ENCODE measurements at regions not wholly inside any gene's neighbourhood (a gene's known extent, or its start where the extent isn't known, plus 50 kb on each side); places are given as distances from the start of the nearest gene placed in this dataset.
"Not testable (repeated sequence)": the region's sequence is repeated elsewhere in the genome, so short reads cannot be mapped to it uniquely, and the experiment has no call there.

DNA sequence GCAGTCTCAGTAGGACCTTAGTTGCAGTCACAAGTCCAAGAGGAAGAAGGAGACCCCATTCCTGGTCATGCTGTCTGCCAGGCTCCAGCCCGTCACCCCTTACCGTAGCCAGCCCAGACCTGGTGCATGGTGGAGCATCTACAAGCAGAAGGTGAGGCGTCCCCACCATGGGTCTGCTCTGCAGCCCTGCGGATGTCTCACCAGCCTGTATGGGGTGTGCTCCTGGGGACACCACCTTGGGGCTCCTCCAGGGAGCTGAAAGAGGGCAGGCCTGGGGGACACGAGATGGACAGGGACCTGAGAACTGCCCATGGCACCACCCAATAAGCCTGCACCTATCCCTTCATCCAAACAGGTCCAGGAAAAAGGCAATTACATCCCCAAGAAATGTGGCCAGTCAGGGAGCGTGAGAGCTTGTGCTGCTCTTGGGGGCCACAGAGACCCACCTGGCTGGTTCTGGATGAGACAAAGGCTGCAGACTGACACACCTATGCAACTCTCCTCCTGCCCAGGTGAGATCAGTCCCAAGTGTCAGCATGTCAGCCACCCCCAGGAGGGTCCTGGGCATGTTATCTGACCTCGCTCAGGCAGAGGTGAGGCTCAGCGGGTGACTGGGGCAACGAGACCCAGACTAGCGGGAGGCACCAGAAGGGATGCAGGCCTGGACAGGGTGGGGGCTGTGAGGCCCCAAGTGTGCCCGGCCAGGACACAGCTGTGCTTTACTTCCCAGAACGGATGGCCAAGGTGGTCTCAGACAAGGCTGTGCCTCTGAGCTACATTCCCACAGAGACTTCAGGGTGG, 84.5 kb upstream of the RET start:
- no peak for DNase-seq (ENCODE audit: low read depth)
- TF ChIP-seq, protein P1, sequence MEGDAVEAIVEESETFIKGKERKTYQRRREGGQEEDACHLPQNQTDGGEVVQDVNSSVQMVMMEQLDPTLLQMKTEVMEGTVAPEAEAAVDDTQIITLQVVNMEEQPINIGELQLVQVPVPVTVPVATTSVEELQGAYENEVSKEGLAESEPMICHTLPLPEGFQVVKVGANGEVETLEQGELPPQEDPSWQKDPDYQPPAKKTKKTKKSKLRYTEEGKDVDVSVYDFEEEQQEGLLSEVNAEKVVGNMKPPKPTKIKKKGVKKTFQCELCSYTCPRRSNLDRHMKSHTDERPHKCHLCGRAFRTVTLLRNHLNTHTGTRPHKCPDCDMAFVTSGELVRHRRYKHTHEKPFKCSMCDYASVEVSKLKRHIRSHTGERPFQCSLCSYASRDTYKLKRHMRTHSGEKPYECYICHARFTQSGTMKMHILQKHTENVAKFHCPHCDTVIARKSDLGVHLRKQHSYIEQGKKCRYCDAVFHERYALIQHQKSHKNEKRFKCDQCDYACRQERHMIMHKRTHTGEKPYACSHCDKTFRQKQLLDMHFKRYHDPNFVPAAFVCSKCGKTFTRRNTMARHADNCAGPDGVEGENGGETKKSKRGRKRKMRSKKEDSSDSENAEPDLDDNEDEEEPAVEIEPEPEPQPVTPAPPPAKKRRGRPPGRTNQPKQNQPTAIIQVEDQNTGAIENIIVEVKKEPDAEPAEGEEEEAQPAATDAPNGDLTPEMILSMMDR (IDR thresholded peaks at IDR 0.05; ENCODE audit: insufficient read depth, low read length), result no peak
- H3K4me3 ChIP-seq (ENCODE audit: low read depth, low read length), result no peak overlapping the region

DNA sequence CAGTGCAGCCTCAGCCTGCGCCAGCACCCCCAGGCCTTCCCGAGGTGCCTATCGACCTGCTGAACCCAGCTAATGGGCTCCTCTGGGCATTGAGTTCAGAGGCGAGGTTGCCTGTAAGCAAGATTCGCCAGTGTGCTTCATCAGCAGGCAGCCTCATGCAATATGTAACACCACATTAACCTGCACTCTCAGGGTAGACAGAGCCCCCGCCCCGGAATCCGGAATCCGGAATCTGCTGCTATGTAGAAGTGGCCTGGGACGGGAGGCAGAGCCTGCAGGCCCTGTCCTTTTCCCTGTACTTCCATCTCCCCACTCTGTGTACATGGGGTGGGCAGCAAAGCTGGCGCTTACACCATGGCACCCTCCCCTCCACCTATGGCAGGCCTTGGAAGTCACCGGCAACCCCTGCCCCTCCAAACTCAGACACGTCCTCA, 83.9 kb upstream of the RET start:
- TF ChIP-seq, protein P1 (IDR thresholded peaks at IDR 0.05; ENCODE audit: insufficient read depth, low read length), result no peak
- DNase-seq (ENCODE audit: low read depth), result no peak
- H3K4me3 ChIP-seq (ENCODE audit: low read depth, low read length), result no peak overlapping the region

DNA sequence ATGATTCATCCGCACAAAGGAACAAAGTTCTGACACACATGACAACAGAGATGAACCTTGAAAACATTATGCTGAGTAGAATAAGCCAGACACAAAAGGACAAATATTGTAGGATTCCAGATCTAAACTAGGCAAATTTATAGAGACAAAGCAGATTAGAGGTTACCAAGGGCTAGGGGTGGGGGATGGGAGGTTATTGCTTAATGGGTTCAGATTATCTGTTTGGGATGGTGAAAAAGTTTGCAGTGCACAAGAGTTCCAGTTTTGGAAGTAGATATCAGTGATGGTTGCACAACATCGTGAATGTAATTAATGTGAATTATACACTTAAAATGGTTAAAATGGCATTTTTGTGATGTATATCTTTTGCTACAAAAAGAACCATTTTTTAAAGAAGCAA, 82.0 kb upstream of the RET start:
- not testable (repeated sequence) for H3K4me3 ChIP-seq (ENCODE audit: low read depth, low read length); DNase-seq (ENCODE audit: low read depth)

DNA sequence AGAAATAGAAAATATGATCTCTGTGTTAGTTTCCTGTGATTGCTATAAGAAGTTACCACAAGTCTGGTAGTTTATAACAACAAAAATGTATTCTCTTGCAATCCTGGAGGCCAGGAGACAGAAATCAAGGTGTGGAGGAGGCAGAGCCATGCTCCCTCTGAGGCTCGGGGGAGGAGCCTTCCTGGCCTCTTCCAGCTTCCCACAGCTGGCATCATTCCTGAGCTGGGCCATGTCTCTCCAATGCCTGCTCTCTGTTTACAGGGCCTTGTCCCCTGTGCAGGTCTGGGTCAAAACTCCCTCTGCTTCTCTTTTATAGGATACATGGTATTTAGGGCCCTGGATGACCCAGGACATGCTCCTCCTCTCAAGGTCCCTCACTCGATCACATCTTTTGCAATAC, 81.3 kb upstream of the RET start:
- H3K4me3 ChIP-seq (ENCODE audit: low read depth, low read length), result no peak overlapping the region
- DNase-seq (ENCODE audit: low read depth), result no peak
- TF ChIP-seq, protein P1 (IDR thresholded peaks at IDR 0.05; ENCODE audit: insufficient read depth, low read length), result no peak

DNA sequence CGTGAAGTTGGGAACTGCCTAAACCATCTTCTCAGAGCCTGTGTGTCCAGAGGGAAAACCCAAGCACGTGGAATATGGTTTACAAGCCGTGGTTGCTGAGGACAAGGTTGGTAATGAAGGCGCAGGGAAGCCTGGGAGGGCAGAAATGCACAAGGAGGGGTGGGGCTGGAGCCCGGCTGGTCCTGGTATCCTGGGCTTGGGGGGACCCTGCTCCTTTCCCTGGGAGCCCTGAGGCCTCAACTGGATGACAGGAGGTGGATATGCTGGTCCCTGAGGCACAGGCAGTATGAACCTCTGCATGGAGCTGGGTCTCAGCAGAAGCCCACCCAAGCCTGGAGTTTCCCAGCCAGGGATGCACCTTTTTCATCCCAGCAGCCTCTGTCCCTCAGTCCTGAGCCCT, 80.3 kb upstream of the RET start:
- DNase-seq (ENCODE audit: low read depth), result no peak
- TF ChIP-seq, protein P1 (IDR thresholded peaks at IDR 0.05; ENCODE audit: insufficient read depth, low read length), result no peak
- no peak overlapping the region for H3K4me3 ChIP-seq (ENCODE audit: low read depth, low read length)

DNA sequence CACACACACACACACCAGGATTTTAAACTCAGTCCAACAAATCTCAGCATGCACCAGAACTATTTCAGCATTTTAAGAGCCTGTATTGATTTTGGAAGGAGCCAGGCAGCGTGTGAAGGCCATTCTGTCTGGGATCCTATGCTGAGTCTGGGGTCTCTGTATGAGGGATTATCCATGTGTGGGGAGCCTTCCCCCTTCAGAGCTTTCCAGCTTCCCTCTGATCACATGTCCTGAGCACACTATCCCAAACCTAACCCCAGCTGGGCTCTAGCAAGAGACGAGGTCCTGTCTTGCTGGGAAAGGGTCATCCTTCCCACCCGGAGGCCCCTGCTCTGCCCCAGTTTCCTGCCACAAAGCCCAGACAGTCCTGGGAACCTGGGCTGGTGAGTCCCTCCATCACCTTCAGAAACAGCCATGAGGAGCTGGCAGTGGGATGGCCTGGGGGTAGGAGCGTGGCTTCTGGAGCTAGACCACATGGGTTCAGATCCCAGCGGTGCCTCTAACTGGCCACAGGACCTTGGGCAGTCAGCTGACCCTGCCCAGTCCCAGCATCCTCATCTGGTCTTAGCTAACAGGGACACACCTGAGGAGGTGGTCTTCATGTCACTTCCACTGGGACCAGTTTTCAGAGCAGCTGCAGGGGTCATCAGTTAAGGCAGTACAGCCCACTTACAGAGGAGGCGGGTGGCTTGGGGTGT, 79.6 kb upstream of the RET start:
- TF ChIP-seq, protein P1 (IDR thresholded peaks at IDR 0.05; ENCODE audit: insufficient read depth, low read length), result no peak
- H3K4me3 ChIP-seq (ENCODE audit: low read depth, low read length), result no peak overlapping the region
- DNase-seq (ENCODE audit: low read depth), result no peak

DNA sequence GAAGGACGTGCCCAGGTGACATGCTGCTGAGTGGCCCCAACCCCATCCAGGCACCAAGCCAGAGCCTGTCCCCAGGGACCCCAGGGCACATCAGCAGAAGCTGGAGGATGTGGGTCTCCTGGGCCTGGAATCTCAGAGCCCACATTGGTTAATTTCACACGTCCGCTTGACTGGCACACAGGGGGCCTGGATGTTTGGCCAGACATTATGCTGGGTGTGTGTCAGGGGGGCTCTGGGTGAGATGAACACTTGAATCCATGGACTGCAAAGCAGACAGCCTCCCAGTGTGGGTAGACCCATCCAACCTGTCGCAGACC, 79.1 kb upstream of the RET start:
- no peak for DNase-seq (ENCODE audit: low read depth)
- TF ChIP-seq, protein P1 (IDR thresholded peaks at IDR 0.05; ENCODE audit: insufficient read depth, low read length), result no peak
- H3K4me3 ChIP-seq (ENCODE audit: low read depth, low read length), result no peak overlapping the region
